NB4 (cell line): ENCODE measurements at regions not wholly inside any gene's neighbourhood (a gene's known extent, or its start where the extent isn't known, plus 50 kb on each side); places are given as distances from the start of the nearest gene placed in this dataset.

Experiments
- DNase-seq: peaks from one replicate; pipeline ENCODE4 v3.0.0; 2010; ENCODE audit warnings: low read depth
- H3K4me3 ChIP-seq: one replicate; pipeline ENCODE4 v1.5.1; 2011; ENCODE audit warnings: mild to moderate bottlenecking, low read depth, low read length, moderate library complexity
- CTCF ChIP-seq: IDR thresholded peaks from one replicate; pipeline ENCODE4 v1.5.1; 2012; ENCODE audit warnings: low read depth, low read length
- MAX ChIP-seq: IDR thresholded peaks from 2 replicates; pipeline ENCODE4 v1.6.1; 2011; ENCODE audit warnings: low read depth, low read length
- MYC ChIP-seq: IDR thresholded peaks from 2 replicates; pipeline ENCODE4 v1.6.1; 2011; ENCODE audit warnings: low read depth, low read length
- POLR2A ChIP-seq: IDR thresholded peaks from 2 replicates; pipeline ENCODE4 v1.6.1; 2011; ENCODE audit warnings: mild to moderate bottlenecking; ENCODE audit not compliant: insufficient read length; ENCODE audit errors: extremely low read depth

GRCh38 chrX:43573441-43574015 lies 82.6 kb upstream of the MAOA start:
- no peak for DNase-seq
- H3K4me3 ChIP-seq: no peak overlapping the region
- TF ChIP-seq CTCF: no peak

- no peak for DNase-seq
- no peak overlapping the region for H3K4me3 ChIP-seq
- TF ChIP-seq MAX (no peak), POLR2A (no peak), MYC (no peak), CTCF (no peak)
These were observed 75.5 kb upstream of the MAOA start for GRCh38 chrX:43580621-43581020.

- TF ChIP-seq CTCF: no peak
- no peak for TF ChIP-seq POLR2A
- TF ChIP-seq MAX: no peak
- no peak for TF ChIP-seq MYC
- H3K4me3 ChIP-seq: no peak overlapping the region
- DNase-seq: no peak
These were observed 74.9 kb upstream of the MAOA start for GRCh38 chrX:43581167-43581566.

GRCh38 chrX:43581888-43582539 lies 74.1 kb upstream of the MAOA start:
- no peak for TF ChIP-seq CTCF
- no peak for TF ChIP-seq MYC
- no peak for TF ChIP-seq POLR2A
- TF ChIP-seq MAX: no peak
- no peak for DNase-seq

GRCh38 chrX:43582540-43582913 lies 73.6 kb upstream of the MAOA start:
- no peak for TF ChIP-seq MYC
- TF ChIP-seq POLR2A: no peak
- TF ChIP-seq MAX: no peak
- DNase-seq: no peak
- no peak overlapping the region for H3K4me3 ChIP-seq

More at GRCh38 chrX:43581888-43582539, 74.1 kb upstream of the MAOA start:
- H3K4me3 ChIP-seq: no peak overlapping the region

- H3K4me3 ChIP-seq: no peak overlapping the region
- TF ChIP-seq POLR2A (no peak), CTCF (no peak), MAX (no peak), MYC (no peak)
- no peak for DNase-seq
These were observed 70.2 kb upstream of the MAOA start for GRCh38 chrX:43585922-43586321.
